IMR-90 (cell line): ENCODE measurements at regions not wholly inside any gene's neighbourhood (a gene's known extent, or its start where the extent isn't known, plus 50 kb on each side); places are given as distances from the start of the nearest gene placed in this dataset.

Experiments used
- ATAC-seq: fragments of 200-7000 bp; cut with Tn5 transposase; 2 replicates; pipeline ENCODE4 v1.9.1; 2020; ENCODE audit warnings: low read depth, mild to moderate bottlenecking, moderate library complexity
- BruUV-seq: library from RNA; stranded (reverse); fragments of 400-500 nt; replicated peaks from 2 replicates; lab custom pipeline; 2021; lab: Mats Ljungman, UMichigan
- CTCF ChIA-PET: fragments of 300-600 bp; formaldehyde crosslinking; extraction: SDS; loops from one replicate; lab custom pipeline; 2021; ENCODE audit warnings: antibody characterized with exemption; lab: Yijun Ruan, JAX
- POLR2A ChIA-PET: fragments of 300-600 bp; sonication (Branson Sonifier 250); formaldehyde crosslinking; loops from one replicate; lab custom pipeline; 2022; ENCODE audit warnings: antibody characterized with exemption; ENCODE audit not compliant: unreplicated experiment; lab: Charles Lee
- DNase-seq: peaks from one replicate; pipeline ENCODE4 v3.0.0; 2013
- H2AFZ ChIP-seq: replicated peaks from 2 replicates; pipeline ENCODE3; 2013; ENCODE audit warnings: low read length, mild to moderate bottlenecking; ENCODE audit not compliant: poor library complexity
- H2AK5ac ChIP-seq: 2 replicates; pipeline ENCODE4 v1.6.1; 2013; ENCODE audit warnings: low read depth, low read length, inconsistent platforms
- H2AK9ac ChIP-seq: replicated peaks from 2 replicates; pipeline ENCODE3; 2013; ENCODE audit warnings: mild to moderate bottlenecking, low read depth, low read length, moderate library complexity; ENCODE audit not compliant: poor library complexity
- H2BK120ac ChIP-seq: 2 replicates; pipeline ENCODE4 v1.6.1; 2013; ENCODE audit warnings: low read depth, low read length, inconsistent platforms
- H2BK15ac ChIP-seq: 3 replicates; pipeline ENCODE4 v1.6.1; 2013; ENCODE audit warnings: low read depth, low read length, inconsistent platforms
- H2BK20ac ChIP-seq: 2 replicates; pipeline ENCODE4 v1.6.1; 2013; ENCODE audit warnings: low read depth, mild to moderate bottlenecking, inconsistent platforms, low read length, moderate library complexity
- H2BK5ac ChIP-seq: 2 replicates; pipeline ENCODE4 v1.6.1; 2013; ENCODE audit warnings: mild to moderate bottlenecking, low read depth, low read length, inconsistent platforms; ENCODE audit not compliant: poor library complexity, severe bottlenecking
- H3K14ac ChIP-seq: replicated peaks from 2 replicates; pipeline ENCODE4 v1.6.1; 2013; ENCODE audit warnings: low read depth, low read length, inconsistent platforms
- H3K18ac ChIP-seq: 2 replicates; pipeline ENCODE4 v1.6.1; 2013; ENCODE audit warnings: low read depth, low read length, control low read depth
- H3K23ac ChIP-seq: 2 replicates; pipeline ENCODE4 v1.6.1; 2013; ENCODE audit warnings: low read depth, low read length, inconsistent platforms
- H3K27ac ChIP-seq: 2 replicates; pipeline ENCODE4 v1.5.1; 2013; ENCODE audit warnings: mild to moderate bottlenecking, control low read depth, low read length; ENCODE audit not compliant: insufficient read depth
- H3K27me3 ChIP-seq: 2 replicates; pipeline ENCODE4 v1.6.1; 2013; ENCODE audit warnings: low read length; ENCODE audit not compliant: control insufficient read depth, insufficient read depth
- H3K36me3 ChIP-seq: 2 replicates; pipeline ENCODE4 v1.6.1; 2013; ENCODE audit warnings: low read length, mixed read lengths; ENCODE audit not compliant: control insufficient read depth, insufficient read depth
- H3K4ac ChIP-seq: 2 replicates; pipeline ENCODE4 v1.6.1; 2013; ENCODE audit warnings: low read depth, low read length, inconsistent platforms
- H3K4me1 ChIP-seq: 2 replicates; pipeline ENCODE4 v1.6.1; 2013; ENCODE audit warnings: low read length, mixed read lengths; ENCODE audit not compliant: control insufficient read depth, insufficient read depth
- H3K4me2 ChIP-seq: 2 replicates; pipeline ENCODE4 v1.6.1; 2013; ENCODE audit warnings: low read depth, mild to moderate bottlenecking, control low read depth, low read length, moderate library complexity
- H3K4me3 ChIP-seq: 2 replicates; pipeline ENCODE4 v1.5.1; 2013; ENCODE audit warnings: low read depth, mild to moderate bottlenecking, control low read depth, low read length, moderate library complexity; ENCODE audit not compliant: insufficient read depth
- H3K56ac ChIP-seq: 2 replicates; pipeline ENCODE4 v1.6.1; 2013; ENCODE audit warnings: low read length, inconsistent platforms; ENCODE audit not compliant: insufficient read depth; ENCODE audit errors: extremely low read depth
- H3K79me1 ChIP-seq, 2 experiments: 2 replicates each; pipeline ENCODE4 v1.6.1; 2013; ENCODE audit warnings: low read length in 2 of 2, inconsistent platforms in 1 of 2, low read depth in 1 of 2
- H3K9ac ChIP-seq: 2 replicates; pipeline ENCODE4 v1.6.1; 2013; ENCODE audit warnings: low read depth, low read length, control low read depth
- H3K9me1 ChIP-seq: 2 replicates; pipeline ENCODE4 v1.6.1; 2013; ENCODE audit warnings: low read length, inconsistent platforms; ENCODE audit not compliant: insufficient read depth
- H3K9me3 ChIP-seq: 2 replicates; pipeline ENCODE4 v1.6.1; 2013; ENCODE audit warnings: low read length; ENCODE audit not compliant: control insufficient read depth, insufficient read depth
- H4K20me1 ChIP-seq: 2 replicates; pipeline ENCODE4 v1.6.1; 2013; ENCODE audit warnings: low read length, inconsistent platforms; ENCODE audit not compliant: insufficient read depth
- H4K5ac ChIP-seq: 2 replicates; pipeline ENCODE4 v1.6.1; 2013; ENCODE audit warnings: mild to moderate bottlenecking, low read depth, low read length, control low read depth
- H4K8ac ChIP-seq, 2 experiments: 2 replicates each; pipeline ENCODE4 v1.6.1; 2013; ENCODE audit warnings: low read depth in 2 of 2, low read length in 2 of 2, control low read depth in 1 of 2, inconsistent platforms in 1 of 2
- H4K91ac ChIP-seq: 2 replicates; pipeline ENCODE4 v1.6.1; 2013; ENCODE audit warnings: low read depth, low read length, inconsistent platforms; ENCODE audit not compliant: insufficient read depth
- BHLHE40 ChIP-seq: fragments of 150-350 bp; IDR thresholded peaks from 2 replicates; pipeline ENCODE4 v1.6.1; 2016; ENCODE audit warnings: mild to moderate bottlenecking, low read depth, low read length
- CEBPB ChIP-seq: IDR thresholded peaks from 2 replicates; pipeline ENCODE4 v1.6.1; 2012; ENCODE audit warnings: low read depth, low read length, improper control_type of control experiment
- CHD1 ChIP-seq: IDR thresholded peaks from 2 replicates; pipeline ENCODE4 v1.6.1; 2012; ENCODE audit warnings: low read depth, low read length, improper control_type of control experiment
- FOS ChIP-seq: fragments of 150-350 bp; IDR thresholded peaks from 2 replicates; pipeline ENCODE4 v1.6.1; 2016; ENCODE audit warnings: low read depth, low read length
- MAFK ChIP-seq: IDR thresholded peaks from 2 replicates; pipeline ENCODE4 v1.6.1; 2012; ENCODE audit warnings: low read depth, low read length, improper control_type of control experiment
- MAZ ChIP-seq: IDR thresholded peaks from 2 replicates; pipeline ENCODE4 v1.6.1; 2012; ENCODE audit warnings: low read depth, mild to moderate bottlenecking, low read length, improper control_type of control experiment, moderate library complexity, borderline replicate concordance
- MXI1 ChIP-seq: IDR thresholded peaks from 2 replicates; pipeline ENCODE4 v1.6.1; 2012; ENCODE audit warnings: low read depth, mild to moderate bottlenecking, low read length, moderate library complexity, borderline replicate concordance
- NFE2L2 ChIP-seq: fragments of 150-350 bp; IDR thresholded peaks from 2 replicates; pipeline ENCODE4 v1.6.1; 2016; ENCODE audit warnings: low read depth, mild to moderate bottlenecking, low read length
- POLR2A ChIP-seq: IDR thresholded peaks from 2 replicates; pipeline ENCODE4 v1.6.1; 2012; ENCODE audit warnings: mild to moderate bottlenecking, low read depth, low read length
- RAD21 ChIP-seq: IDR thresholded peaks from 2 replicates; pipeline ENCODE4 v1.6.1; 2012; ENCODE audit warnings: low read length, improper control_type of control experiment
- RCOR1 ChIP-seq: IDR thresholded peaks from 2 replicates; pipeline ENCODE4 v1.6.1; 2012; ENCODE audit warnings: mild to moderate bottlenecking, low read length, improper control_type of control experiment; ENCODE audit not compliant: insufficient replicate concordance
- RFX5 ChIP-seq: IDR thresholded peaks from 2 replicates; pipeline ENCODE4 v1.8.0; 2012; ENCODE audit warnings: low read depth, mild to moderate bottlenecking, low read length, moderate library complexity
- SMC3 ChIP-seq: fragments of 150-350 bp; IDR thresholded peaks from 2 replicates; pipeline ENCODE4 v1.6.1; 2016; ENCODE audit warnings: low read depth, mild to moderate bottlenecking, antibody characterized with exemption, low read length, moderate library complexity
- WGBS, 2 experiments: methylation state at CpG; one replicate each; pipeline versions ENCODE4 v1.1.5 to v1.1.7; 2013; ENCODE audit warnings: missing lambda C conversion rate in 2 of 2; ENCODE audit not compliant: insufficient read length in 1 of 2; ENCODE audit errors: extremely low coverage in 2 of 2; 5-methylcytosine and 5-hydroxymethylcytosine counted together
- dilution Hi-C: fragments of 300-500 bp; cut with HindIII; formaldehyde crosslinking; loops from one replicate; pipeline ENCODE4 v1.14.3; 2018; ENCODE audit warnings: low sequenced_read_pairs; ENCODE audit not compliant: unreplicated experiment
- in situ Hi-C: fragments of 300-500 bp; cut with MboI; formaldehyde crosslinking; loops from 3 replicates; pipeline ENCODE4 v1.14.3; 2019; ENCODE audit warnings: low sequenced_read_pairs, inconsistent platforms, mixed read lengths
- intact Hi-C: fragments of 100-400 bp; cut with micrococcal nuclease; formaldehyde crosslinking; loops from 2 replicates; pipeline ENCODE4 v1.10.0; 2022
- TF ChIP-seq, protein P1 (sequence below): fragments of 150-350 bp; IDR thresholded peaks from 2 replicates; pipeline ENCODE4 v1.6.1; 2017; ENCODE audit warnings: mild to moderate bottlenecking, antibody characterized with exemption, low read length, low read depth
- TF ChIP-seq, protein P2 (sequence below): fragments of 150-350 bp; IDR thresholded peaks from 2 replicates; pipeline ENCODE4 v1.6.1; 2016; ENCODE audit warnings: low read depth, mild to moderate bottlenecking, low read length, moderate library complexity, borderline replicate concordance
- TF ChIP-seq, protein P3 (sequence below): conservative IDR thresholded peaks from 2 replicates; pipeline ENCODE4 v1.5.1; 2012; ENCODE audit warnings: mild to moderate bottlenecking, low read depth, low read length, improper control_type of control experiment

DNA sequence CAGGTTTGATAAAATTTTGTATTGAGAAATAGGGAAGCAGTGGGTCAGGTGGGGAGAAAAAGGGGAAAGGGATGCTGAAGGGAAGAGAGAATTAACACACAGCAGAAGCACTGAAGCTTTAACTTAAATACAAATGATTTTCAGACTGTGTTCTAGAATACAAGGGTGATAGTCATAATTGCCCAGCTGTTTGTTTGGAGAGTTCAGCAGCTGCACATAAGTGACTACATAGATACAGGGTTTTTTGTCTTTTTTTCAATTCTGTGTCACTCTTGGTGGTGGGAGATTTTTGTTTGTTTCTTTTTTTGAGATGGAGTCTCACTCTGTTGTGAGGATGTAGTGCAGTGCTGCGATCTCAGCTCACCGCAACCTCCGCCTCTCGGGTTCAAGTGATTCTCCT lies 590.4 kb upstream of the SEMA6A start:
- H2AK9ac ChIP-seq, result no peak overlapping the region
- no peaks in the 10 kb centered on the region for H4K20me1 ChIP-seq
- no peaks in the 10 kb centered on the region for H3K79me1 ChIP-seq
- no peak overlapping the region for H3K4ac ChIP-seq
- H4K5ac ChIP-seq, result no peak overlapping the region
- H3K27me3 ChIP-seq, result no peaks in the 10 kb centered on the region
- WGBS, 2 experiments, result 100% methylated on average over 1 of the region's 4 CpGs; no CpG with 5 or more reads in 1 of the 2 experiments
- H4K8ac ChIP-seq, result no peak overlapping the region
- H3K4me3 ChIP-seq, result no peak overlapping the region
- no peak overlapping the region for H3K23ac ChIP-seq
- no peak overlapping the region for H2AFZ ChIP-seq
- H3K14ac ChIP-seq, result no peak overlapping the region
- no peak overlapping the region for H2AK5ac ChIP-seq
- peaks cover 5% of the 10 kb centered on the region; the same call in 1 of the 2 replicates for H3K9me3 ChIP-seq
- POLR2A ChIA-PET, result no interaction called here
- H3K27ac ChIP-seq, result no peak overlapping the region
- ATAC-seq, result no peak
- H2BK120ac ChIP-seq, result no peak overlapping the region
- no peak overlapping the region for H2BK20ac ChIP-seq
- H3K4me2 ChIP-seq, result no peak overlapping the region
- BruUV-seq, result no TSS peak
- in situ Hi-C loops, result no loop called here
- no peak overlapping the region for H4K91ac ChIP-seq
- H3K4me1 ChIP-seq, result no peaks in the 10 kb centered on the region
- H2BK5ac ChIP-seq, result no peak overlapping the region
- no peaks in the 10 kb centered on the region for H3K9me1 ChIP-seq
- H3K18ac ChIP-seq, result no peak overlapping the region
- no peak for TF ChIP-seq CEBPB
- TF ChIP-seq MXI1, result no peak
- TF ChIP-seq CHD1, result no peak
- TF ChIP-seq, protein P1, sequence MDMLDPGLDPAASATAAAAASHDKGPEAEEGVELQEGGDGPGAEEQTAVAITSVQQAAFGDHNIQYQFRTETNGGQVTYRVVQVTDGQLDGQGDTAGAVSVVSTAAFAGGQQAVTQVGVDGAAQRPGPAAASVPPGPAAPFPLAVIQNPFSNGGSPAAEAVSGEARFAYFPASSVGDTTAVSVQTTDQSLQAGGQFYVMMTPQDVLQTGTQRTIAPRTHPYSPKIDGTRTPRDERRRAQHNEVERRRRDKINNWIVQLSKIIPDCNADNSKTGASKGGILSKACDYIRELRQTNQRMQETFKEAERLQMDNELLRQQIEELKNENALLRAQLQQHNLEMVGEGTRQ, result no peak
- TF ChIP-seq, protein P2, sequence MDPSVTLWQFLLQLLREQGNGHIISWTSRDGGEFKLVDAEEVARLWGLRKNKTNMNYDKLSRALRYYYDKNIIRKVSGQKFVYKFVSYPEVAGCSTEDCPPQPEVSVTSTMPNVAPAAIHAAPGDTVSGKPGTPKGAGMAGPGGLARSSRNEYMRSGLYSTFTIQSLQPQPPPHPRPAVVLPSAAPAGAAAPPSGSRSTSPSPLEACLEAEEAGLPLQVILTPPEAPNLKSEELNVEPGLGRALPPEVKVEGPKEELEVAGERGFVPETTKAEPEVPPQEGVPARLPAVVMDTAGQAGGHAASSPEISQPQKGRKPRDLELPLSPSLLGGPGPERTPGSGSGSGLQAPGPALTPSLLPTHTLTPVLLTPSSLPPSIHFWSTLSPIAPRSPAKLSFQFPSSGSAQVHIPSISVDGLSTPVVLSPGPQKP, result no peak
- TF ChIP-seq RFX5, result no peak
- TF ChIP-seq RCOR1, result no peak
- TF ChIP-seq SMC3, result no peak
- TF ChIP-seq BHLHE40, result no peak
- no peak for TF ChIP-seq FOS
- no peak for TF ChIP-seq POLR2A
- TF ChIP-seq RAD21, result no peak
- TF ChIP-seq, protein P3, sequence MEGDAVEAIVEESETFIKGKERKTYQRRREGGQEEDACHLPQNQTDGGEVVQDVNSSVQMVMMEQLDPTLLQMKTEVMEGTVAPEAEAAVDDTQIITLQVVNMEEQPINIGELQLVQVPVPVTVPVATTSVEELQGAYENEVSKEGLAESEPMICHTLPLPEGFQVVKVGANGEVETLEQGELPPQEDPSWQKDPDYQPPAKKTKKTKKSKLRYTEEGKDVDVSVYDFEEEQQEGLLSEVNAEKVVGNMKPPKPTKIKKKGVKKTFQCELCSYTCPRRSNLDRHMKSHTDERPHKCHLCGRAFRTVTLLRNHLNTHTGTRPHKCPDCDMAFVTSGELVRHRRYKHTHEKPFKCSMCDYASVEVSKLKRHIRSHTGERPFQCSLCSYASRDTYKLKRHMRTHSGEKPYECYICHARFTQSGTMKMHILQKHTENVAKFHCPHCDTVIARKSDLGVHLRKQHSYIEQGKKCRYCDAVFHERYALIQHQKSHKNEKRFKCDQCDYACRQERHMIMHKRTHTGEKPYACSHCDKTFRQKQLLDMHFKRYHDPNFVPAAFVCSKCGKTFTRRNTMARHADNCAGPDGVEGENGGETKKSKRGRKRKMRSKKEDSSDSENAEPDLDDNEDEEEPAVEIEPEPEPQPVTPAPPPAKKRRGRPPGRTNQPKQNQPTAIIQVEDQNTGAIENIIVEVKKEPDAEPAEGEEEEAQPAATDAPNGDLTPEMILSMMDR, result no peak
- no peak for TF ChIP-seq MAFK
- no peak for TF ChIP-seq MAZ
- no peak for TF ChIP-seq NFE2L2
- intact Hi-C loops, result no loop called here
- no peak for DNase-seq
- dilution Hi-C loops, result no loop called here
- H3K56ac ChIP-seq, result no peak overlapping the region
- CTCF ChIA-PET, result interaction anchor here (0.9 kb wide), 1 partner anchor 25 kb away, joined by 3 read pairs; no protein-coding TSS in a partner anchor
- no peaks in the 10 kb centered on the region for H3K36me3 ChIP-seq
- H2BK15ac ChIP-seq, result no peak overlapping the region
- H3K9ac ChIP-seq, result no peak overlapping the region
